ENCODE measurements at regions not wholly inside any gene's neighbourhood (a gene's known extent, or its start where the extent isn't known, plus 50 kb on each side); places are given as distances from the start of the nearest gene placed in this dataset.

GRCh38 chr2:122804494-122804893, 1049.0 kb downstream of the TSN start (continued):
- TF ChIP-seq CHD7 (IDR thresholded peaks at IDR 0.05; ENCODE audit: insufficient replicate concordance, low read length) (no peak), SP4 (IDR thresholded peaks at IDR 0.05; ENCODE audit: low read length) (no peak), FOSL1 (IDR thresholded peaks at IDR 0.05; ENCODE audit: insufficient read depth, low read depth, low read length) (no peak), BACH1 (IDR thresholded peaks at IDR 0.05; ENCODE audit: low read length) (no peak), SIN3A (conservative IDR thresholded peaks at IDR 0.05 in 1 of 2, IDR thresholded peaks at IDR 0.05 in 1 of 2; ENCODE audit: low read depth in 1 of 2, low read length in 2 of 2) (no peak), CEBPB (IDR thresholded peaks at IDR 0.05; ENCODE audit: low read depth, low read length) (no peak), E2F6 (IDR thresholded peaks at IDR 0.05) (no peak)
